CD4-positive, alpha-beta T cell (primary cell): ENCODE measurements at regions not wholly inside any gene's neighbourhood (a gene's known extent, or its start where the extent isn't known, plus 50 kb on each side); places are given as distances from the start of the nearest gene placed in this dataset.

ENCODE experiments used
- ATAC-seq: fragments of 200-7000 bp; cut with Tn5 transposase; one replicate; pipeline ENCODE4 v1.10.0; 2022; ENCODE audit warnings: mild to moderate bottlenecking; ENCODE audit not compliant: poor library complexity
- CTCF ChIA-PET: fragments of 350-600 bp; sonication (Branson Sonifier 250); formaldehyde crosslinking; loops from one replicate; lab custom pipeline; 2021; ENCODE audit warnings: antibody characterized with exemption, inconsistent platforms; lab: Charles Lee
- POLR2A ChIA-PET: fragments of 350-600 bp; sonication (Branson Sonifier 250); formaldehyde crosslinking; loops from one replicate; lab custom pipeline; 2021; ENCODE audit warnings: antibody characterized with exemption, inconsistent platforms; lab: Charles Lee
- DNase-seq, 14 experiments: peaks; one replicate each; pipeline ENCODE4 v3.0.0-alpha.2; 2013 to 2020; ENCODE audit warnings: mixed read lengths in 2 of 14
- H3K27ac ChIP-seq, 2 donors: one replicate each; pipeline versions ENCODE4 v1.5.1 to v1.7.0; 2013; ENCODE audit warnings: low read length in 2 of 2, low read depth in 1 of 2, mild to moderate bottlenecking in 1 of 2
- H3K27me3 ChIP-seq, 2 experiments: 1 replicate in 1 of 2; 2 replicates in 1 of 2; pipeline versions ENCODE4 v1.6.1 to v1.7.0; 2013; ENCODE audit warnings: low read length in 2 of 2, control low read depth in 1 of 2, mild to moderate bottlenecking in 1 of 2, moderate library complexity in 1 of 2; ENCODE audit not compliant: insufficient read depth in 2 of 2, control insufficient read depth in 1 of 2
- H3K36me3 ChIP-seq: one replicate; pipeline ENCODE4 v1.6.1; 2013; ENCODE audit warnings: low read length, control low read depth; ENCODE audit not compliant: insufficient read depth
- H3K4me1 ChIP-seq: one replicate; pipeline ENCODE4 v1.6.1; 2013; ENCODE audit warnings: low read length, control low read depth; ENCODE audit not compliant: insufficient read depth
- H3K4me3 ChIP-seq: one replicate; pipeline ENCODE4 v1.5.1; 2013; ENCODE audit warnings: mild to moderate bottlenecking, low read length, moderate library complexity
- H3K9me3 ChIP-seq, 2 experiments: 1 replicate in 1 of 2; 2 replicates in 1 of 2; pipeline versions ENCODE4 v1.6.1 to v1.7.0; 2013; ENCODE audit warnings: low read length in 2 of 2, mild to moderate bottlenecking in 2 of 2, control low read depth in 1 of 2, moderate library complexity in 1 of 2; ENCODE audit not compliant: control insufficient read depth in 1 of 2, insufficient read depth in 1 of 2
- H3K27ac Mint-ChIP-seq: one replicate; pipeline ENCODE4 v1.8.0; 2020; ENCODE audit warnings: mixed read lengths
- H3K27me3 Mint-ChIP-seq: one replicate; pipeline ENCODE4 v1.8.0; 2021; ENCODE audit warnings: mixed read lengths
- H3K36me3 Mint-ChIP-seq: one replicate; pipeline ENCODE4 v1.8.0; 2021; ENCODE audit warnings: low read depth, mixed read lengths
- H3K4me1 Mint-ChIP-seq: one replicate; pipeline ENCODE4 v1.8.0; 2021; ENCODE audit warnings: low read depth, mixed read lengths
- H3K4me3 Mint-ChIP-seq: one replicate; pipeline ENCODE4 v1.8.0; 2020; ENCODE audit warnings: mild to moderate bottlenecking, mixed read lengths
- H3K9me3 Mint-ChIP-seq: one replicate; pipeline ENCODE4 v1.8.0; 2020; ENCODE audit warnings: mixed read lengths
- intact Hi-C, 2 experiments: fragments of 100-400 bp; cut with DNase I in 1 of 2; cut with micrococcal nuclease in 1 of 2; formaldehyde crosslinking; loops; one replicate each; pipeline versions ENCODE4 v1.15.1 to v1.9.0; 2023 to 2025; cut with DNase I, micrococcal nuclease
- TF ChIP-seq, protein P1 (sequence below): fragments of 200-600 bp; IDR thresholded peaks from one replicate; pipeline ENCODE4 v1.8.0; 2022; ENCODE audit warnings: antibody characterized with exemption, mild to moderate bottlenecking

DNA sequence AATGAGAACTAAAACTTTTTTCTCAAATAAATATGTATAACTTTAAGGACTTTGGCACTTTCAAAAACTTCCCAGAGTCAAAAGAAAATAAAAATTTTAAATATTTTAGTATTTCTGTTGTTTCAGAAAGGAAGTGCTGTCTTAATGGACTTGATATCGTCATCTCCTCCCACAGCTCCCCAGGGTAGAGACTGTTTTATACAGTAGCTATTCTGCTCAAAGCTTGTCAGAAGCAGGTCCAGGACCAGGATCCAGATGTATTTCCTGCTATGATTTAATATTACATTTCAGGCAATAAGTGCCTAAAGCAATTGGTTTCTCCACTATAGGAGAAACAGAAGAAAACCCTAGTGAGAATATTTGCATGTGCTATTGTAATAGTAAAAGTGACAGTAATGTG, 218.5 kb upstream of the G2E3 start:
- ATAC-seq (no peak), DNase-seq (no peak)
- no peaks in the 10 kb centered on the region for H3K36me3 ChIP-seq
- peaks cover 5% of the 10 kb centered on the region for H3K27me3 Mint-ChIP-seq
- TF ChIP-seq, protein P1, sequence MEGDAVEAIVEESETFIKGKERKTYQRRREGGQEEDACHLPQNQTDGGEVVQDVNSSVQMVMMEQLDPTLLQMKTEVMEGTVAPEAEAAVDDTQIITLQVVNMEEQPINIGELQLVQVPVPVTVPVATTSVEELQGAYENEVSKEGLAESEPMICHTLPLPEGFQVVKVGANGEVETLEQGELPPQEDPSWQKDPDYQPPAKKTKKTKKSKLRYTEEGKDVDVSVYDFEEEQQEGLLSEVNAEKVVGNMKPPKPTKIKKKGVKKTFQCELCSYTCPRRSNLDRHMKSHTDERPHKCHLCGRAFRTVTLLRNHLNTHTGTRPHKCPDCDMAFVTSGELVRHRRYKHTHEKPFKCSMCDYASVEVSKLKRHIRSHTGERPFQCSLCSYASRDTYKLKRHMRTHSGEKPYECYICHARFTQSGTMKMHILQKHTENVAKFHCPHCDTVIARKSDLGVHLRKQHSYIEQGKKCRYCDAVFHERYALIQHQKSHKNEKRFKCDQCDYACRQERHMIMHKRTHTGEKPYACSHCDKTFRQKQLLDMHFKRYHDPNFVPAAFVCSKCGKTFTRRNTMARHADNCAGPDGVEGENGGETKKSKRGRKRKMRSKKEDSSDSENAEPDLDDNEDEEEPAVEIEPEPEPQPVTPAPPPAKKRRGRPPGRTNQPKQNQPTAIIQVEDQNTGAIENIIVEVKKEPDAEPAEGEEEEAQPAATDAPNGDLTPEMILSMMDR = no peak
- intact Hi-C loops = no loop called here
- H3K4me3 Mint-ChIP-seq = no peak overlapping the region
- H3K4me1 Mint-ChIP-seq = peaks cover 7% of the 10 kb centered on the region
- H3K4me1 ChIP-seq = no peaks in the 10 kb centered on the region
- no peaks in the 10 kb centered on the region for H3K36me3 Mint-ChIP-seq
- no peaks in the 10 kb centered on the region for H3K9me3 Mint-ChIP-seq
- no peak overlapping the region for H3K27ac ChIP-seq
- no peaks in the 10 kb centered on the region for H3K27me3 ChIP-seq
- ChIA-PET POLR2A (no interaction called here), CTCF (no interaction called here)
- H3K4me3 ChIP-seq = no peak overlapping the region
- H3K27ac Mint-ChIP-seq = no peak overlapping the region
- H3K9me3 ChIP-seq = no peaks in the 10 kb centered on the region

DNA sequence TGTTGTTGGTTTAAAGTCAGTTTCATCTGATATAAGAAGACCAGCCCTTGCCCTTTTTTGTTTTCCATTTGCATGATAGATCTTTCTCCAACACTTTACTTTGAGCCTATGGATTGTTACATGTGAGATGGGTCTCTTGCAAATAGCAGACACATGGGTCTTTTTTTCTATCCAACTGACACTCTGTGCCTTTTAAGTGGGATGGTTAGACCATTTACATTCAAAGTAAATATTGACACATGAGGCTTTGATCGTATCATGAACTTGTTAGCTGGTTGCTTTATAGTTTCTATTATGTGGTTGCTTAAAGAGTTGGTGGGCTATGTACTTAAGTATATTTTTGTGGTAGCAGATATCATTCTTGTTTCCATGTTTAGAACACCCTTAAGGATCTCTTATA, 213.4 kb upstream of the G2E3 start:
- Mint-ChIP-seq H3K27me3 (peaks cover 5% of the 10 kb centered on the region), H3K27ac (no peak overlapping the region), H3K4me3 (no peak overlapping the region), H3K4me1 (no peaks in the 10 kb centered on the region), H3K36me3 (no peaks in the 10 kb centered on the region), H3K9me3 (no peaks in the 10 kb centered on the region)
- DNase-seq = no peak
- Histone ChIP-seq H3K9me3 (no peaks in the 10 kb centered on the region), H3K4me3 (no peak overlapping the region), H3K36me3 (no peaks in the 10 kb centered on the region), H3K27me3 (no peaks in the 10 kb centered on the region), H3K4me1 (no peaks in the 10 kb centered on the region), H3K27ac (no peak overlapping the region)
- TF ChIP-seq, protein P1 = no peak
- intact Hi-C loops = no loop called here
- no peak for ATAC-seq
- ChIA-PET POLR2A (no interaction called here), CTCF (interaction anchor here (1.0 kb wide), 1 partner anchor 52 kb away, joined by 3 read pairs; no protein-coding TSS in a partner anchor)

DNA sequence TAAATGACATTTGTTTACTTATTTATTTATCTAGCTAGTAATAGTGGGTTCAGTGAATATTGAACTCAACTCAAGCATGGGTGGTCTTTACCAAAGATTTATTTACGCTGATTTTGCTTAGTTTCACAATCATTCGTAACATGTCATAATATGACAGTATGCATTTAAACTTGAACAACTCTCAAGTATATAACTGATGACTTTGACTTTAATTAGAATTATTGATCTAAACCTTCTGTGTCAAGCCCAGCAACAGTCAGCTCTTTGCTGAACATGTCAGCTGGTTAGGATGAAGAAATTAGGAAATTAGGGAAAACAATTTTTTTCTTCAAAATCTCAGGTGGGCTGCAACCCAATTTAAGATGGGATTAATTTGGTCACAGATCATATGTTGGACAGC, 210.5 kb upstream of the G2E3 start:
- CTCF ChIA-PET = no interaction called here
- H3K36me3 Mint-ChIP-seq = no peaks in the 10 kb centered on the region
- TF ChIP-seq, protein P1 = no peak

More for the DNA sequence above, 210.5 kb upstream of the G2E3 start:
- no peak for DNase-seq
- Histone ChIP-seq H3K36me3 (no peaks in the 10 kb centered on the region), H3K27me3 (no peaks in the 10 kb centered on the region), H3K27ac (no peak overlapping the region), H3K4me1 (no peaks in the 10 kb centered on the region), H3K9me3 (no peaks in the 10 kb centered on the region), H3K4me3 (no peak overlapping the region)
- Mint-ChIP-seq H3K4me3 (no peak overlapping the region), H3K27me3 (peaks cover 5% of the 10 kb centered on the region), H3K9me3 (no peaks in the 10 kb centered on the region), H3K27ac (no peak overlapping the region), H3K4me1 (no peaks in the 10 kb centered on the region)
- intact Hi-C loops = no loop called here
- POLR2A ChIA-PET = no interaction called here
- no peak for ATAC-seq
